H9 (cell line): ENCODE measurements at regions not wholly inside any gene's neighbourhood (a gene's known extent, or its start where the extent isn't known, plus 50 kb on each side); places are given as distances from the start of the nearest gene placed in this dataset.

Source experiments
- DNase-seq: peaks from one replicate; pipeline ENCODE4 v3.0.0-alpha.2; 2017
- H2AFZ ChIP-seq: one replicate; pipeline ENCODE4 v1.6.1; 2013; ENCODE audit warnings: mild to moderate bottlenecking, low read length, control low read depth, moderate library complexity
- H2AK5ac ChIP-seq: 2 replicates; pipeline ENCODE4 v1.6.1; 2013; ENCODE audit warnings: low read length, control low read depth, mixed read lengths; ENCODE audit not compliant: insufficient read length
- H2BK120ac ChIP-seq: one replicate; pipeline ENCODE4 v1.6.1; 2013; ENCODE audit warnings: low read depth, mild to moderate bottlenecking, low read length, control low read depth, inconsistent platforms; ENCODE audit not compliant: poor library complexity, severe bottlenecking
- H2BK12ac ChIP-seq: 2 replicates; pipeline ENCODE4 v1.6.1; 2013; ENCODE audit warnings: low read length, control low read depth, mixed read lengths, low read depth; ENCODE audit not compliant: insufficient read length
- H2BK15ac ChIP-seq: 2 replicates; pipeline ENCODE4 v1.6.1; 2013; ENCODE audit warnings: low read depth, low read length, control low read depth
- H2BK20ac ChIP-seq: one replicate; pipeline ENCODE4 v1.6.1; 2013; ENCODE audit warnings: low read depth, mild to moderate bottlenecking, low read length, control low read depth, inconsistent platforms; ENCODE audit not compliant: poor library complexity, severe bottlenecking
- H2BK5ac ChIP-seq: 2 replicates; pipeline ENCODE4 v1.6.1; 2013; ENCODE audit warnings: low read length, control low read depth, mixed read lengths; ENCODE audit not compliant: insufficient read length
- H3K14ac ChIP-seq: 2 replicates; pipeline ENCODE4 v1.6.1; 2013; ENCODE audit warnings: low read length, control low read depth; ENCODE audit not compliant: insufficient read depth
- H3K18ac ChIP-seq: 2 replicates; pipeline ENCODE4 v1.6.1; 2013; ENCODE audit warnings: low read depth, mild to moderate bottlenecking, mixed read lengths, low read length, control low read depth; ENCODE audit not compliant: insufficient read length
- H3K23ac ChIP-seq: 2 replicates; pipeline ENCODE4 v1.6.1; 2013; ENCODE audit warnings: low read length, control low read depth, mixed read lengths, low read depth; ENCODE audit not compliant: insufficient read length
- H3K23me2 ChIP-seq: 2 replicates; pipeline ENCODE4 v1.6.1; 2013; ENCODE audit warnings: low read depth, mild to moderate bottlenecking, mixed read lengths, low read length, control low read depth; ENCODE audit not compliant: insufficient read length, poor library complexity, severe bottlenecking
- H3K27ac ChIP-seq: 2 replicates; pipeline ENCODE4 v1.5.1; 2013; ENCODE audit warnings: low read length, control low read depth, mixed read lengths, low read depth; ENCODE audit not compliant: insufficient read length
- H3K27me3 ChIP-seq: 2 replicates; pipeline ENCODE4 v1.6.1; 2013; ENCODE audit warnings: low read length, control low read depth, inconsistent platforms; ENCODE audit not compliant: insufficient read depth
- H3K4ac ChIP-seq: 2 replicates; pipeline ENCODE4 v1.6.1; 2013; ENCODE audit warnings: low read depth, mild to moderate bottlenecking, control low read depth, inconsistent platforms, low read length, moderate library complexity
- H3K4me1 ChIP-seq: 2 replicates; pipeline ENCODE4 v1.6.1; 2013; ENCODE audit warnings: low read length, control low read depth, inconsistent platforms; ENCODE audit not compliant: insufficient read depth
- H3K4me2 ChIP-seq: 2 replicates; pipeline ENCODE4 v1.6.1; 2013; ENCODE audit warnings: low read length, control low read depth, mixed read lengths; ENCODE audit not compliant: insufficient read length, insufficient read depth
- H3K56ac ChIP-seq: 2 replicates; pipeline ENCODE4 v1.6.1; 2013; ENCODE audit warnings: low read depth, mild to moderate bottlenecking, mixed read lengths, low read length, control low read depth; ENCODE audit not compliant: insufficient read length
- H3K79me1 ChIP-seq: 2 replicates; pipeline ENCODE4 v1.6.1; 2013; ENCODE audit warnings: low read depth, mild to moderate bottlenecking, moderate library complexity, low read length, control low read depth, inconsistent platforms; ENCODE audit not compliant: insufficient read depth, poor library complexity, severe bottlenecking
- H3K79me2 ChIP-seq: 2 replicates; pipeline ENCODE4 v1.6.1; 2013; ENCODE audit warnings: low read length, control low read depth, inconsistent platforms; ENCODE audit not compliant: insufficient read depth
- H3K9ac ChIP-seq: 2 replicates; pipeline ENCODE4 v1.6.1; 2013; ENCODE audit warnings: low read length, control low read depth, mixed read lengths; ENCODE audit not compliant: insufficient read length; ENCODE audit errors: extremely low read depth
- H3K9me3 ChIP-seq: one replicate; pipeline ENCODE4 v1.6.1; 2013; ENCODE audit warnings: low read depth, low read length, inconsistent platforms; ENCODE audit not compliant: control insufficient read depth
- H3T11ph ChIP-seq: one replicate; pipeline ENCODE4 v1.6.1; 2013; ENCODE audit warnings: mild to moderate bottlenecking, low read length, control low read depth, inconsistent platforms
- H4K20me1 ChIP-seq: one replicate; pipeline ENCODE4 v1.6.1; 2013; ENCODE audit not compliant: control insufficient read depth, insufficient read length, insufficient read depth
- H4K5ac ChIP-seq: 2 replicates; pipeline ENCODE4 v1.6.1; 2013; ENCODE audit warnings: low read depth, mild to moderate bottlenecking, mixed read lengths, low read length, control low read depth; ENCODE audit not compliant: insufficient read length
- H4K8ac ChIP-seq: replicated peaks from 2 replicates; pipeline ENCODE4 v1.6.1; 2013; ENCODE audit warnings: low read length, control low read depth, mixed read lengths, low read depth; ENCODE audit not compliant: insufficient read length
- H4K91ac ChIP-seq: 2 replicates; pipeline ENCODE4 v1.6.1; 2013; ENCODE audit warnings: low read depth, mild to moderate bottlenecking, moderate library complexity, mixed read lengths, low read length, control low read depth; ENCODE audit not compliant: insufficient read length
- H3K27ac Mint-ChIP-seq, 3 experiments: 2 replicates in 2 of 3; 3 replicates in 1 of 3; pipeline ENCODE4 v1.8.0; 2020 to 2021; ENCODE audit warnings: mixed read lengths in 3 of 3, mild to moderate bottlenecking in 1 of 3, moderate library complexity in 1 of 3
- H3K27me3 Mint-ChIP-seq: 2 replicates; pipeline ENCODE4 v1.8.0; 2021; ENCODE audit warnings: low read depth, mild to moderate bottlenecking, moderate library complexity, mixed read lengths
- H3K36me3 Mint-ChIP-seq, 3 experiments: 2 replicates in 2 of 3; 3 replicates in 1 of 3; pipeline ENCODE4 v1.8.0; 2020 to 2021; ENCODE audit warnings: low read depth in 3 of 3, mixed read lengths in 3 of 3; ENCODE audit not compliant: insufficient read depth in 1 of 3
- H3K4me1 Mint-ChIP-seq, 2 experiments: 2 replicates each; pipeline ENCODE4 v1.8.0; 2020; ENCODE audit warnings: mixed read lengths in 2 of 2
- H3K4me3 Mint-ChIP-seq, 2 experiments: 2 replicates in 1 of 2; 3 replicates in 1 of 2; pipeline ENCODE4 v1.8.0; 2020 to 2021; ENCODE audit warnings: mild to moderate bottlenecking in 2 of 2, mixed read lengths in 2 of 2, moderate library complexity in 1 of 2
- H3K9me3 Mint-ChIP-seq, 2 experiments: 2 replicates in 1 of 2; 3 replicates in 1 of 2; pipeline ENCODE4 v1.8.0; 2020; ENCODE audit warnings: mild to moderate bottlenecking in 2 of 2, mixed read lengths in 2 of 2, moderate library complexity in 1 of 2
- WGBS: extraction: QIAGEN DNeasy Blood & Tissue Kit; methylation state at CpG from one replicate; pipeline ENCODE4 v1.1.7; 2013; ENCODE audit warnings: missing lambda C conversion rate, low lambda C conversion rate, mixed read lengths; ENCODE audit not compliant: insufficient read length; ENCODE audit errors: extremely low coverage; 5-methylcytosine and 5-hydroxymethylcytosine counted together
- TF ChIP-seq, protein P1 (sequence below): fragments of 200-600 bp; sonication (generic); conservative IDR thresholded peaks from 3 replicates; pipeline ENCODE4 v1.8.0; 2021; ENCODE audit warnings: antibody characterized with exemption, mild to moderate bottlenecking

DNA sequence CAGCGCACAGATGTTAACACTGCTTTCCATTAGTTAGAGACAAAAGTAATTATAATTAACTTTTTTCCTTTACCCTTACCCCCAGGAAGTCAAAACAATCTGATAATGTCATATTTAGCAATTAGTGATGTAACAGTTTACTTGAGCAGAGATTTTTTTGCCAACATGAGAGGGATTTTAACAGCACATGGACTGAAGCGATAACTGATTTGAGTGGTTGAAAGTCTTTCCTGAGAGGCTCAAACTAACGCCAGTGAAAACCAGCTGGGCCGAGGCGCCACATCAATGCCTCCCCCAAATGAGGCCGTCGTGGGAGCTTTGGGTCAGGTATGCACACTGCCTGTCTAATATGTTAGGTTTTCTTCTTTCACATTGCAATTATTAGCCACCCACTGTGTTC, 469.9 kb upstream of the SMIM21 start:
- Histone ChIP-seq H3T11ph (no peak overlapping the region), H2BK12ac (no peak overlapping the region), H2BK20ac (no peak overlapping the region), H2AK5ac (no peak overlapping the region), H3K9me3 (no peaks in the 10 kb centered on the region), H3K27me3 (no peaks in the 10 kb centered on the region), H3K4ac (no peak overlapping the region), H3K56ac (no peak overlapping the region), H2BK15ac (no peak overlapping the region), H3K79me2 (no peaks in the 10 kb centered on the region), H4K20me1 (no peaks in the 10 kb centered on the region), H2BK120ac (no peak overlapping the region), H2BK5ac (no peak overlapping the region), H3K23ac (no peak overlapping the region), H3K18ac (no peak overlapping the region), H2AFZ (no peak overlapping the region), H3K4me2 (no peak overlapping the region), H3K9ac (no peak overlapping the region), H3K14ac (no peak overlapping the region), H4K5ac (no peak overlapping the region), H4K91ac (no peak overlapping the region), H3K23me2 (no peaks in the 10 kb centered on the region), H4K8ac (no peak overlapping the region), H3K4me1 (peaks cover 2% of the 10 kb centered on the region; the same call in 1 of the 2 replicates), H3K79me1 (no peaks in the 10 kb centered on the region), H3K27ac (no peak overlapping the region)
- DNase-seq, result no peak
- H3K9me3 Mint-ChIP-seq, result peaks cover 0 to 2% of the 10 kb centered on the region in 2 experiments; a peak in 2 of 5 replicates
- peaks cover 14 to 15% of the 10 kb centered on the region in 2 experiments for H3K4me1 Mint-ChIP-seq
- H3K36me3 Mint-ChIP-seq, result no peaks in the 10 kb centered on the region; a peak in 1 of 7 replicates
- no CpG with 5 or more reads among the region's 7 CpGs for WGBS
- H3K4me3 Mint-ChIP-seq, result no peak overlapping the region
- TF ChIP-seq, protein P1, sequence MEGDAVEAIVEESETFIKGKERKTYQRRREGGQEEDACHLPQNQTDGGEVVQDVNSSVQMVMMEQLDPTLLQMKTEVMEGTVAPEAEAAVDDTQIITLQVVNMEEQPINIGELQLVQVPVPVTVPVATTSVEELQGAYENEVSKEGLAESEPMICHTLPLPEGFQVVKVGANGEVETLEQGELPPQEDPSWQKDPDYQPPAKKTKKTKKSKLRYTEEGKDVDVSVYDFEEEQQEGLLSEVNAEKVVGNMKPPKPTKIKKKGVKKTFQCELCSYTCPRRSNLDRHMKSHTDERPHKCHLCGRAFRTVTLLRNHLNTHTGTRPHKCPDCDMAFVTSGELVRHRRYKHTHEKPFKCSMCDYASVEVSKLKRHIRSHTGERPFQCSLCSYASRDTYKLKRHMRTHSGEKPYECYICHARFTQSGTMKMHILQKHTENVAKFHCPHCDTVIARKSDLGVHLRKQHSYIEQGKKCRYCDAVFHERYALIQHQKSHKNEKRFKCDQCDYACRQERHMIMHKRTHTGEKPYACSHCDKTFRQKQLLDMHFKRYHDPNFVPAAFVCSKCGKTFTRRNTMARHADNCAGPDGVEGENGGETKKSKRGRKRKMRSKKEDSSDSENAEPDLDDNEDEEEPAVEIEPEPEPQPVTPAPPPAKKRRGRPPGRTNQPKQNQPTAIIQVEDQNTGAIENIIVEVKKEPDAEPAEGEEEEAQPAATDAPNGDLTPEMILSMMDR, result no peak
- 0 out of 7 replicates have a peak overlapping the region, but pooled peaks of 1 of the 3 experiments have one; percentile 16 for H3K27ac Mint-ChIP-seq
- H3K27me3 Mint-ChIP-seq, result no peaks in the 10 kb centered on the region
